ENCODE measurements at regions not wholly inside any gene's neighbourhood (a gene's known extent, or its start where the extent isn't known, plus 50 kb on each side); places are given as distances from the start of the nearest gene placed in this dataset.

GRCh38 chr7:97351488-97351887 lies 234.0 kb downstream of the SDHAF3 start:
- H3K4me1 Mint-ChIP-seq, result no peaks in the 10 kb centered on the region
- no peak for DNase-seq (ENCODE audit: low spot score)
- ATAC-seq, result no peak

More at GRCh38 chr7:97351488-97351887, 234.0 kb downstream of the SDHAF3 start:
- no peaks in the 10 kb centered on the region for H3F3A ChIP-seq (replicated peaks; ENCODE audit: low read depth)
- H3K27me3 Mint-ChIP-seq (ENCODE audit: insufficient read depth, low read depth, poor library complexity), result no peaks in the 10 kb centered on the region
- TF ChIP-seq, protein P1, sequence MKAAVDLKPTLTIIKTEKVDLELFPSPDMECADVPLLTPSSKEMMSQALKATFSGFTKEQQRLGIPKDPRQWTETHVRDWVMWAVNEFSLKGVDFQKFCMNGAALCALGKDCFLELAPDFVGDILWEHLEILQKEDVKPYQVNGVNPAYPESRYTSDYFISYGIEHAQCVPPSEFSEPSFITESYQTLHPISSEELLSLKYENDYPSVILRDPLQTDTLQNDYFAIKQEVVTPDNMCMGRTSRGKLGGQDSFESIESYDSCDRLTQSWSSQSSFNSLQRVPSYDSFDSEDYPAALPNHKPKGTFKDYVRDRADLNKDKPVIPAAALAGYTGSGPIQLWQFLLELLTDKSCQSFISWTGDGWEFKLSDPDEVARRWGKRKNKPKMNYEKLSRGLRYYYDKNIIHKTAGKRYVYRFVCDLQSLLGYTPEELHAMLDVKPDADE (IDR thresholded peaks at IDR 0.05), result no peak
- TF ChIP-seq ZNF114 (CRISPR knock-in tag; IDR thresholded peaks at IDR 0.05) (no peak), EZH2phosphoT487 (IDR thresholded peaks at IDR 0.05; ENCODE audit: unreplicated experiment) (no peak), ZNF331 (CRISPR knock-in tag; IDR thresholded peaks at IDR 0.05; ENCODE audit: low read depth) (no peak), JUNB (IDR thresholded peaks at IDR 0.05; ENCODE audit: unreplicated experiment) (no peak), NANOG (IDR thresholded peaks at IDR 0.05; ENCODE audit: borderline replicate concordance) (no peak), CREB1 (CRISPR knock-in tag; IDR thresholded peaks at IDR 0.05; ENCODE audit: low read depth) (no peak), POLR2AphosphoS5 (IDR thresholded peaks at IDR 0.05; ENCODE audit: low read depth) (no peak), CTCF (conservative IDR thresholded peaks at IDR 0.05; ENCODE audit: low read depth in 2 of 2) (no peak), EZH2 (IDR thresholded peaks at IDR 0.05; ENCODE audit: low read depth, unreplicated experiment) (no peak), STAT1 (IDR thresholded peaks at IDR 0.05; ENCODE audit: unreplicated experiment) (no peak)
- TF ChIP-seq, protein P2, sequence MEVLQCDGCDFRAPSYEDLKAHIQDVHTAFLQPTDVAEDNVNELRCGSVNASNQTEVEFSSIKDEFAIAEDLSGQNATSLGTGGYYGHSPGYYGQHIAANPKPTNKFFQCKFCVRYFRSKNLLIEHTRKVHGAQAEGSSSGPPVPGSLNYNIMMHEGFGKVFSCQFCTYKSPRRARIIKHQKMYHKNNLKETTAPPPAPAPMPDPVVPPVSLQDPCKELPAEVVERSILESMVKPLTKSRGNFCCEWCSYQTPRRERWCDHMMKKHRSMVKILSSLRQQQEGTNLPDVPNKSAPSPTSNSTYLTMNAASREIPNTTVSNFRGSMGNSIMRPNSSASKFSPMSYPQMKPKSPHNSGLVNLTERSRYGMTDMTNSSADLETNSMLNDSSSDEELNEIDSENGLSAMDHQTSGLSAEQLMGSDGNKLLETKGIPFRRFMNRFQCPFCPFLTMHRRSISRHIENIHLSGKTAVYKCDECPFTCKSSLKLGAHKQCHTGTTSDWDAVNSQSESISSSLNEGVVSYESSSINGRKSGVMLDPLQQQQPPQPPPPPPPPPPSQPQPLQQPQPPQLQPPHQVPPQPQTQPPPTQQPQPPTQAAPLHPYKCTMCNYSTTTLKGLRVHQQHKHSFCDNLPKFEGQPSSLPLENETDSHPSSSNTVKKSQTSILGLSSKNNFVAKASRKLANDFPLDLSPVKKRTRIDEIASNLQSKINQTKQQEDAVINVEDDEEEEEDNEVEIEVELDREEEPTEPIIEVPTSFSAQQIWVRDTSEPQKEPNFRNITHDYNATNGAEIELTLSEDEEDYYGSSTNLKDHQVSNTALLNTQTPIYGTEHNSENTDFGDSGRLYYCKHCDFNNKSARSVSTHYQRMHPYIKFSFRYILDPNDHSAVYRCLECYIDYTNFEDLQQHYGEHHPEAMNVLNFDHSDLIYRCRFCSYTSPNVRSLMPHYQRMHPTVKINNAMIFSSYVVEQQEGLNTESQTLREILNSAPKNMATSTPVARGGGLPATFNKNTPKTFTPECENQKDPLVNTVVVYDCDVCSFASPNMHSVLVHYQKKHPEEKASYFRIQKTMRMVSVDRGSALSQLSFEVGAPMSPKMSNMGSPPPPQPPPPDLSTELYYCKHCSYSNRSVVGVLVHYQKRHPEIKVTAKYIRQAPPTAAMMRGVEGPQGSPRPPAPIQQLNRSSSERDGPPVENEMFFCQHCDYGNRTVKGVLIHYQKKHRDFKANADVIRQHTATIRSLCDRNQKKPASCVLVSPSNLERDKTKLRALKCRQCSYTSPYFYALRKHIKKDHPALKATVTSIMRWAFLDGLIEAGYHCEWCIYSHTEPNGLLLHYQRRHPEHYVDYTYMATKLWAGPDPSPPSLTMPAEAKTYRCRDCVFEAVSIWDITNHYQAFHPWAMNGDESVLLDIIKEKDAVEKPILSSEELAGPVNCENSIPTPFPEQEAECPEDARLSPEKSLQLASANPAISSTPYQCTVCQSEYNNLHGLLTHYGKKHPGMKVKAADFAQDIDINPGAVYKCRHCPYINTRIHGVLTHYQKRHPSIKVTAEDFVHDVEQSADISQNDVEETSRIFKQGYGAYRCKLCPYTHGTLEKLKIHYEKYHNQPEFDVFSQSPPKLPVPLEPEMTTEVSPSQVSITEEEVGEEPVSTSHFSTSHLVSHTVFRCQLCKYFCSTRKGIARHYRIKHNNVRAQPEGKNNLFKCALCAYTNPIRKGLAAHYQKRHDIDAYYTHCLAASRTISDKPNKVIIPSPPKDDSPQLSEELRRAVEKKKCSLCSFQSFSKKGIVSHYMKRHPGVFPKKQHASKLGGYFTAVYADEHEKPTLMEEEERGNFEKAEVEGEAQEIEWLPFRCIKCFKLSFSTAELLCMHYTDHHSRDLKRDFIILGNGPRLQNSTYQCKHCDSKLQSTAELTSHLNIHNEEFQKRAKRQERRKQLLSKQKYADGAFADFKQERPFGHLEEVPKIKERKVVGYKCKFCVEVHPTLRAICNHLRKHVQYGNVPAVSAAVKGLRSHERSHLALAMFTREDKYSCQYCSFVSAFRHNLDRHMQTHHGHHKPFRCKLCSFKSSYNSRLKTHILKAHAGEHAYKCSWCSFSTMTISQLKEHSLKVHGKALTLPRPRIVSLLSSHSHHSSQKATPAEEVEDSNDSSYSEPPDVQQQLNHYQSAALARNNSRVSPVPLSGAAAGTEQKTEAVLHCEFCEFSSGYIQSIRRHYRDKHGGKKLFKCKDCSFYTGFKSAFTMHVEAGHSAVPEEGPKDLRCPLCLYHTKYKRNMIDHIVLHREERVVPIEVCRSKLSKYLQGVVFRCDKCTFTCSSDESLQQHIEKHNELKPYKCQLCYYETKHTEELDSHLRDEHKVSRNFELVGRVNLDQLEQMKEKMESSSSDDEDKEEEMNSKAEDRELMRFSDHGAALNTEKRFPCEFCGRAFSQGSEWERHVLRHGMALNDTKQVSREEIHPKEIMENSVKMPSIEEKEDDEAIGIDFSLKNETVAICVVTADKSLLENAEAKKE (CRISPR knock-in tag; IDR thresholded peaks at IDR 0.05), result no peak
- TF ChIP-seq, protein P3, sequence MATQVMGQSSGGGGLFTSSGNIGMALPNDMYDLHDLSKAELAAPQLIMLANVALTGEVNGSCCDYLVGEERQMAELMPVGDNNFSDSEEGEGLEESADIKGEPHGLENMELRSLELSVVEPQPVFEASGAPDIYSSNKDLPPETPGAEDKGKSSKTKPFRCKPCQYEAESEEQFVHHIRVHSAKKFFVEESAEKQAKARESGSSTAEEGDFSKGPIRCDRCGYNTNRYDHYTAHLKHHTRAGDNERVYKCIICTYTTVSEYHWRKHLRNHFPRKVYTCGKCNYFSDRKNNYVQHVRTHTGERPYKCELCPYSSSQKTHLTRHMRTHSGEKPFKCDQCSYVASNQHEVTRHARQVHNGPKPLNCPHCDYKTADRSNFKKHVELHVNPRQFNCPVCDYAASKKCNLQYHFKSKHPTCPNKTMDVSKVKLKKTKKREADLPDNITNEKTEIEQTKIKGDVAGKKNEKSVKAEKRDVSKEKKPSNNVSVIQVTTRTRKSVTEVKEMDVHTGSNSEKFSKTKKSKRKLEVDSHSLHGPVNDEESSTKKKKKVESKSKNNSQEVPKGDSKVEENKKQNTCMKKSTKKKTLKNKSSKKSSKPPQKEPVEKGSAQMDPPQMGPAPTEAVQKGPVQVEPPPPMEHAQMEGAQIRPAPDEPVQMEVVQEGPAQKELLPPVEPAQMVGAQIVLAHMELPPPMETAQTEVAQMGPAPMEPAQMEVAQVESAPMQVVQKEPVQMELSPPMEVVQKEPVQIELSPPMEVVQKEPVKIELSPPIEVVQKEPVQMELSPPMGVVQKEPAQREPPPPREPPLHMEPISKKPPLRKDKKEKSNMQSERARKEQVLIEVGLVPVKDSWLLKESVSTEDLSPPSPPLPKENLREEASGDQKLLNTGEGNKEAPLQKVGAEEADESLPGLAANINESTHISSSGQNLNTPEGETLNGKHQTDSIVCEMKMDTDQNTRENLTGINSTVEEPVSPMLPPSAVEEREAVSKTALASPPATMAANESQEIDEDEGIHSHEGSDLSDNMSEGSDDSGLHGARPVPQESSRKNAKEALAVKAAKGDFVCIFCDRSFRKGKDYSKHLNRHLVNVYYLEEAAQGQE (IDR thresholded peaks at IDR 0.05; ENCODE audit: unreplicated experiment), result no peak
- H3K4me3 Mint-ChIP-seq, result no peak overlapping the region
- no peaks in the 10 kb centered on the region for H3K36me3 Mint-ChIP-seq (ENCODE audit: low read depth)
- H3K9me2 ChIP-seq (ENCODE audit: insufficient read depth), result peaks cover 9% of the 10 kb centered on the region; the same call in 1 of the 2 replicates
- no peak overlapping the region for H3K27ac Mint-ChIP-seq
- no peaks in the 10 kb centered on the region for H3K27me3 ChIP-seq (ENCODE audit: insufficient read depth)
- H3K36me3 ChIP-seq (ENCODE audit: insufficient read depth), result no peaks in the 10 kb centered on the region
- H3K4me1 ChIP-seq (ENCODE audit: insufficient read depth), result no peaks in the 10 kb centered on the region
- H3K4me2 ChIP-seq, result no peak overlapping the region
- no peaks in the 10 kb centered on the region for H3K79me2 ChIP-seq (replicated peaks; ENCODE audit: insufficient read depth)
- H2AFZ ChIP-seq, result no peak overlapping the region
- H4K20me1 ChIP-seq (replicated peaks; ENCODE audit: insufficient read depth), result no peaks in the 10 kb centered on the region
- H3K27ac ChIP-seq (ENCODE audit: low read depth), result no peak overlapping the region
- peaks cover 14% of the 10 kb centered on the region; the same call in 2 of the 3 replicates for H3K9me3 Mint-ChIP-seq
- no peak overlapping the region for H3K4me3 ChIP-seq

Measured in GM23338 (cell line).